Mucosa of stomach (tissue), 1 donor: ENCODE measurements at regions not wholly inside any gene's neighbourhood (a gene's known extent, or its start where the extent isn't known, plus 50 kb on each side); places are given as distances from the start of the nearest gene placed in this dataset.

Experiments used
- H3K27me3 ChIP-seq: one replicate; pipeline ENCODE4 v1.7.0; 2013; ENCODE audit warnings: mild to moderate bottlenecking, low read length; ENCODE audit not compliant: control insufficient read depth, insufficient read depth
- H3K36me3 ChIP-seq: one replicate; pipeline ENCODE4 v1.7.0; 2013; ENCODE audit warnings: low read length; ENCODE audit not compliant: control insufficient read depth, insufficient read depth
- H3K4me1 ChIP-seq: one replicate; pipeline ENCODE4 v1.7.0; 2013; ENCODE audit warnings: mild to moderate bottlenecking, low read length; ENCODE audit not compliant: control insufficient read depth, insufficient read depth
- H3K4me3 ChIP-seq: one replicate; pipeline ENCODE4 v1.7.0; 2013; ENCODE audit warnings: low read length
- H3K9ac ChIP-seq: one replicate; pipeline ENCODE4 v1.7.0; 2013; ENCODE audit warnings: mild to moderate bottlenecking, low read length, moderate library complexity
- H3K9me3 ChIP-seq: one replicate; pipeline ENCODE4 v1.7.0; 2013; ENCODE audit warnings: mild to moderate bottlenecking, low read length, moderate library complexity; ENCODE audit not compliant: control insufficient read depth
- donor health status: Pancreatic carcinoma.

DNA sequence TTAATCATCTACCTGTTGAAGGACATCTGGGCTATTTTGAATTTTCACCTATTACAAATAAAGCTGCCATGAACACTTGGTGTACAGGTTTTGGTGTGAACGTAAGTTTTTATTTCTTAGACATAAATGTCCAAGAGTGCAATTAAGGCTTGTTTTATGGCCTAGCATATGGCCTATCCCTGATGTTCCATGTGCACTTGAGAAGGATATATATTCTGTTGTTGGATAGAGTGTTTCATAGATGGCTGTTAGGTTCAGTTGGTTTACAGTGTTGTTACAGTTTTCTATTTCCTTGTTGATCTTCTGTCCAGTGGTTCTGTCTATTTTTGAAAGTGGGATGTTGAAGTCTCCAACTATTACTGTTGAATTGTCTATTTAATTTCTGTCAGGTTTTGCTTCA, 61.2 kb upstream of the NFASC start:
- Histone ChIP-seq H3K4me3 (no peak overlapping the region), H3K9ac (no peak overlapping the region), H3K36me3 (no peaks in the 10 kb centered on the region), H3K4me1 (peaks cover 9% of the 10 kb centered on the region), H3K27me3 (peaks cover 13% of the 10 kb centered on the region), H3K9me3 (no peaks in the 10 kb centered on the region)

DNA sequence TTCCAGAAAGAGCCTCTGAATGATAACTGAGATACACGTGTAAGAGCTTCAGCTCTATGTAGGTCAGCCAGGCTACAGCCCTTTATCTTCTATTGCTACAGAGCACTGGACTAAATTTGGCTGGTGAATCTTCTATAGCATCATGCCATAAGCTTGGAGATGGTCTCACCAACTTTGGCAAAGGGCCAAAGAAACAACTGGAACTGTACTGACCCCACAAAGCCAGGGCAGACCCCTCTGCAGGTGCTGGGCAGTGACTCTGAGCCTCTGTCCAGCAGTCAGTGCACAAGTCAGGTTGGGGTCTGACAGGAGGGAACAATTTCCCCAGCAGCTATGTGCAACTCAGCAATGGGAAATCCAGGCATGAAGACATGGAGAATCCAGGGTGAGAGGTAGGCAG, 57.8 kb upstream of the NFASC start:
- H3K9me3 ChIP-seq, result no peaks in the 10 kb centered on the region
- no peaks in the 10 kb centered on the region for H3K4me1 ChIP-seq
- peaks cover 7% of the 10 kb centered on the region for H3K27me3 ChIP-seq
- H3K4me3 ChIP-seq, result no peak overlapping the region
- H3K9ac ChIP-seq, result no peak overlapping the region
- H3K36me3 ChIP-seq, result no peaks in the 10 kb centered on the region

DNA sequence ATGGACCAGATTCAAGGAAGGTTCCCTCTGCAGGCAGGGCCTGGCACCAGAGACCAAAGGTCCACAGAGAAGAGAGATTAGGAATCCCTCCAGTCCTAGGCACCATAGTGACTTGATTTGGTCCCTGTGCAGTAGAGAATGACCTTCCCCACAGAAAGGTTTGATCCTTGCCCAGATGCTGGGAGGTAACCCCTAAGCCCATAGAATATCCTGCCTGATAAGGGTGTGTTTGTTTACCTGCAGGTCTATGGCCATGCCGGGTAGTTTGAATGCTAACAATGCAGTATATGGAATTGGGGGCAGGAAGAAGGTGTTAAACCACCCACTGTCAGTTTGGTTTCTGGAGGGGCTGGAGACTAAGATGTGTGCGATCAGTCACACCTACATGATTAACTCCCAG, 57.1 kb upstream of the NFASC start:
- Histone ChIP-seq H3K4me1 (no peaks in the 10 kb centered on the region), H3K4me3 (no peak overlapping the region), H3K27me3 (peaks cover 7% of the 10 kb centered on the region), H3K9me3 (no peaks in the 10 kb centered on the region), H3K36me3 (no peaks in the 10 kb centered on the region), H3K9ac (no peak overlapping the region)

DNA sequence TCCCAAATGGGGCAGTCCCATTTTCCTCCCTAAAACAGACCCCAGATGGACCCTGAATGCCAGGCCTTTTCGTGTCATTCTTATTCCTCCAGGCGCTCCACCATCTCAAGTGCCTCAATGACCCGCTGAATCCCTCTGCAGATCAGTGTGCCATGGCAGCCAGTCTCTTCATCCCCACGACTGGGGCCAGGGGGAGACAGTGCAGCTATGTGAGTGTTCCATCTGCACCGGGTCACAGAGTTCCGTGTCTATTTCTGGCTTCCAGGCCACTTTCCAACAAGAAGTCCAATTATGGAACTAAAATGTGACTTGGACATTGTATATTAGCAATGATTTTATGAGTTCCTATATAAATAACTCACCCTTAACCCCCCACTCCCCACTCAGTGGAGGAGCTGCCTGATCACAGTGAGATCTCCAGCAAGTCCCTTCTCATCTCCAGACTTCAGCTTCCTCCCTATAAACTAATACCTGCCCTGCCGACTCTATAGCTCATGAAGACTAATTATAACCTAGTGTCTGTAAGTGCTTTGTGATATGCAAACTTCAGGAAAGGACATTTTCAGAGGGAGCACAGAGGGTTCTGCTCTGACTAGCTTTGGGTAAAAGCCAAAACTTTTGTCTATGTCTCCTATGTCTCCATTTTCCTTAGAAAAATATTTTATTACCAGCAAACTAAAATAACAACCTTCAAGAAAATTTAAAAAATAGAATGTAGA, 56.3 kb upstream of the NFASC start:
- H3K4me1 ChIP-seq, result no peaks in the 10 kb centered on the region
- no peak overlapping the region for H3K9ac ChIP-seq
- no peak overlapping the region for H3K4me3 ChIP-seq
- H3K27me3 ChIP-seq, result peaks cover 11% of the 10 kb centered on the region
- no peaks in the 10 kb centered on the region for H3K9me3 ChIP-seq
- H3K36me3 ChIP-seq, result no peaks in the 10 kb centered on the region

DNA sequence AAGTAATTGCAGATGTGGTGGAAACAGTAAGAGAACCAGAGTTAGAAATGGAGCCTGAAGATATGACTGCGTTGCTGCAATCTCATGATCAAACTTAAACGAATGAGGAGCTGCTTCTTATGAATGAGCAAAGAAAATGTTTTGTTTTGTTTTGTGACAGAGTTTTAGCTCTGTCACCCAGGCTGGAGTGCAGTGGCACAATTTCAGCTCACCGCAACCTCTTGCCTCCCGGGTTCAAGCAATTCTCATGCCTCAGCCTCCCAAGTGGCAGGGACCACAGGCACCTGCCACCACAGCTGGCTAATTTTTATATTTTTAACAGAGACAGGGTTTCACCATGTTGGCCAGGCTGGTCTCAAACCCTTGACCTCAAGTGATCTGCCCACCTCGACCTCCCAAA, 53.3 kb upstream of the NFASC start:
- H3K27me3 ChIP-seq, result peaks cover 11% of the 10 kb centered on the region
- H3K9ac ChIP-seq, result no peak overlapping the region
- H3K4me1 ChIP-seq, result no peaks in the 10 kb centered on the region
- no peaks in the 10 kb centered on the region for H3K36me3 ChIP-seq
- H3K4me3 ChIP-seq, result no peak overlapping the region
- no peaks in the 10 kb centered on the region for H3K9me3 ChIP-seq

DNA sequence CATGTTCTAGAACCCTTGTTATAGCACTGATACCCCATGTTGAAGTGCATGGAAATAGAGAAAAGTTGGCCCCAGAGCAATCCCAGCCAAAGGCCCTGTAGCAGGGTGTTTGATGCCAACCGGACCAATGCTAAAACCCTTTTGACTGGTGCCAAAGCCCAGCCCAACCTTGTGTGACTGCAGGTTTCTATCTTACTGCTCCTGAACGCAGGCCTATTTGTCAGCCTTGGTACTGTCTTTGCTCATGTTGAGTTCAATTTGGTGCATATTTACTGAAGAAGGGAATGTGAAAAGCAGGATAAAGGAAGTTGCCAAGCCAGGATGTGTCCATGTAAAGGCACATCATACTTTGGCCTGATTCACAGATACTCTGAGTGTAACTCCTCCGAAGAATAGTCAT, 51.7 kb upstream of the NFASC start:
- no peaks in the 10 kb centered on the region for H3K4me1 ChIP-seq
- H3K4me3 ChIP-seq, result no peak overlapping the region
- H3K36me3 ChIP-seq, result no peaks in the 10 kb centered on the region
- no peaks in the 10 kb centered on the region for H3K9me3 ChIP-seq
- peaks cover 9% of the 10 kb centered on the region for H3K27me3 ChIP-seq
- H3K9ac ChIP-seq, result no peak overlapping the region

DNA sequence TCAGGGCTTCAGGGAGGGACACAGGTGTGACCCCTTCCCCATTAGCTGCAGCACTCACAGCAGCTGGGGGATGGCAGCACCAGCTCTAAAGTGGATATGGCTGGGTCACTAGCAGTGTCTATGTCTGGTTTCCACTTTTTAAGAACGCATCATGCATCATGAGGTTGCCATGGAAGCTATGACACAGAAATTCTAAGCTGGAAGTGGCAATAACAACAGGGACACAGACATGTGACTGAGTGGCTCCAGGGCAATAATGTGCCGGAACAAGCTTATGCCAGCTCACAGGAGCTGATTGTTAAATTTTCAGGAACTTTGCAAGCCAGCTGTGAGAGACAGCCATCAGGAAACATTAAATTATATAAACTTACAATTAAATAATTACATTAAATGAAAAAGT, 51.2 kb upstream of the NFASC start:
- Histone ChIP-seq H3K36me3 (no peaks in the 10 kb centered on the region), H3K4me3 (no peak overlapping the region), H3K9ac (no peak overlapping the region), H3K27me3 (peaks cover 4% of the 10 kb centered on the region), H3K9me3 (no peaks in the 10 kb centered on the region), H3K4me1 (no peaks in the 10 kb centered on the region)
